IMR-90 (cell line): ENCODE measurements at regions not wholly inside any gene's neighbourhood (a gene's known extent, or its start where the extent isn't known, plus 50 kb on each side); places are given as distances from the start of the nearest gene placed in this dataset.
"Not testable (repeated sequence)": the region's sequence is repeated elsewhere in the genome, so short reads cannot be mapped to it uniquely, and the experiment has no call there.

Source experiments
- BHLHE40 ChIP-seq: fragments of 150-350 bp; IDR thresholded peaks from 2 replicates; pipeline ENCODE4 v1.6.1; 2016; ENCODE audit warnings: mild to moderate bottlenecking, low read depth, low read length
- CHD1 ChIP-seq: IDR thresholded peaks from 2 replicates; pipeline ENCODE4 v1.6.1; 2012; ENCODE audit warnings: low read depth, low read length, improper control_type of control experiment
- CTCF ChIP-seq: conservative IDR thresholded peaks from 2 replicates; pipeline ENCODE4 v1.5.1; 2012; ENCODE audit warnings: mild to moderate bottlenecking, low read depth, low read length, improper control_type of control experiment
- MAFK ChIP-seq: IDR thresholded peaks from 2 replicates; pipeline ENCODE4 v1.6.1; 2012; ENCODE audit warnings: low read depth, low read length, improper control_type of control experiment
- MAZ ChIP-seq: IDR thresholded peaks from 2 replicates; pipeline ENCODE4 v1.6.1; 2012; ENCODE audit warnings: low read depth, mild to moderate bottlenecking, low read length, improper control_type of control experiment, moderate library complexity, borderline replicate concordance
- POLR2A ChIP-seq: IDR thresholded peaks from 2 replicates; pipeline ENCODE4 v1.6.1; 2012; ENCODE audit warnings: mild to moderate bottlenecking, low read depth, low read length
- RAD21 ChIP-seq: IDR thresholded peaks from 2 replicates; pipeline ENCODE4 v1.6.1; 2012; ENCODE audit warnings: low read length, improper control_type of control experiment
- RCOR1 ChIP-seq: IDR thresholded peaks from 2 replicates; pipeline ENCODE4 v1.6.1; 2012; ENCODE audit warnings: mild to moderate bottlenecking, low read length, improper control_type of control experiment; ENCODE audit not compliant: insufficient replicate concordance
- RFX5 ChIP-seq: IDR thresholded peaks from 2 replicates; pipeline ENCODE4 v1.8.0; 2012; ENCODE audit warnings: low read depth, mild to moderate bottlenecking, low read length, moderate library complexity
- TF ChIP-seq, protein P1 (sequence below): fragments of 150-350 bp; IDR thresholded peaks from 2 replicates; pipeline ENCODE4 v1.6.1; 2017; ENCODE audit warnings: mild to moderate bottlenecking, antibody characterized with exemption, low read length, low read depth

- TF ChIP-seq CTCF, RFX5, MAZ, RCOR1, MAFK, CHD1, RAD21, POLR2A, BHLHE40: not testable (repeated sequence)
- TF ChIP-seq, protein P1, sequence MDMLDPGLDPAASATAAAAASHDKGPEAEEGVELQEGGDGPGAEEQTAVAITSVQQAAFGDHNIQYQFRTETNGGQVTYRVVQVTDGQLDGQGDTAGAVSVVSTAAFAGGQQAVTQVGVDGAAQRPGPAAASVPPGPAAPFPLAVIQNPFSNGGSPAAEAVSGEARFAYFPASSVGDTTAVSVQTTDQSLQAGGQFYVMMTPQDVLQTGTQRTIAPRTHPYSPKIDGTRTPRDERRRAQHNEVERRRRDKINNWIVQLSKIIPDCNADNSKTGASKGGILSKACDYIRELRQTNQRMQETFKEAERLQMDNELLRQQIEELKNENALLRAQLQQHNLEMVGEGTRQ, result not testable (repeated sequence)
Measured at GRCh38 chr2:110267828-110268407, 55.6 kb upstream of the MTLN start.
